A549 (cell line): ENCODE measurements at regions not wholly inside any gene's neighbourhood (a gene's known extent, or its start where the extent isn't known, plus 50 kb on each side); places are given as distances from the start of the nearest gene placed in this dataset.

Experiments used
- ATAC-seq, 2 experiments: fragments of 200-7000 bp in 1 of 2; fragments of >200 bp in 1 of 2; cut with Nextera tagmentation in 1 of 2; cut with Tn5 transposase in 1 of 2; 3 replicates each; pipeline versions ENCODE4 v1.8.0 to v1.9.1; 2018 to 2020; ENCODE audit warnings: mild to moderate bottlenecking in 1 of 2, moderate library complexity in 1 of 2
- CTCF ChIA-PET: fragments of 300-600 bp; sonication (Branson Sonifier 250); formaldehyde crosslinking; extraction: SDS; loops from one replicate; lab custom pipeline; 2021; ENCODE audit warnings: antibody characterized with exemption, inconsistent platforms; lab: Yijun Ruan, JAX
- POLR2A ChIA-PET: fragments of 350-600 bp; formaldehyde crosslinking; extraction: SDS; loops from one replicate; lab custom pipeline; 2021; ENCODE audit warnings: antibody characterized with exemption, inconsistent platforms; lab: Yijun Ruan, JAX
- DNase-seq, 2 experiments: peaks; one replicate each; pipeline versions ENCODE4 v3.0.0 to v3.0.0-alpha.2; 2011 to 2016; ENCODE audit warnings: low read depth in 1 of 2, low spot score in 1 of 2
- FAIRE-seq: peaks from 2 replicates; lab custom pipeline; 2011; peaks lifted over from hg19 to GRCh38; lab: Jason Lieb, UNC
- H3K27ac ChIP-seq, 2 experiments: fragments of >200 bp; sonication (Bioruptor Twin); formaldehyde crosslinking; 3 replicates each; pipeline ENCODE4 v1.5.1; 2016 to 2017
- H3K4me1 ChIP-seq: fragments of >200 bp; sonication (Bioruptor Twin); formaldehyde crosslinking; 3 replicates; pipeline ENCODE4 v1.6.1; 2016
- H3K4me2 ChIP-seq: fragments of >200 bp; sonication (Bioruptor Twin); formaldehyde crosslinking; 3 replicates; pipeline ENCODE4 v1.6.1; 2016
- H3K4me3 ChIP-seq: fragments of >200 bp; sonication (Bioruptor Twin); formaldehyde crosslinking; 3 replicates; pipeline ENCODE4 v1.5.1; 2016
- H3K9me3 ChIP-seq: fragments of >200 bp; sonication (Bioruptor Twin); formaldehyde crosslinking; 3 replicates; pipeline ENCODE4 v1.6.1; 2016
- BHLHE40 ChIP-seq: IDR thresholded peaks from 2 replicates; pipeline ENCODE4 v1.6.1; 2012; ENCODE audit warnings: low read depth, low read length, inconsistent platforms
- CEBPB ChIP-seq, 2 experiments: fragments of >200 bp in 1 of 2; sonication (Bioruptor Twin) in 1 of 2; formaldehyde crosslinking in 1 of 2; IDR thresholded peaks; 2 replicates each; pipeline ENCODE4 v1.6.1; 2012 to 2016
- CHD2 ChIP-seq: fragments of 150-350 bp; IDR thresholded peaks from 2 replicates; pipeline ENCODE4 v1.6.1; 2014; ENCODE audit warnings: low read length; ENCODE audit not compliant: partially characterized antibody
- CHD4 ChIP-seq: fragments of 200-600 bp; sonication (generic); IDR thresholded peaks from 2 replicates; pipeline ENCODE4 v1.6.1; 2016; ENCODE audit warnings: antibody characterized with exemption, mild to moderate bottlenecking, borderline replicate concordance
- EHF ChIP-seq: fragments of 250-450 bp; sonication (Bioruptor Pico); IDR thresholded peaks from 2 replicates; pipeline ENCODE4 v1.5.0; 2020; ENCODE audit warnings: mild to moderate bottlenecking
- ESRRA ChIP-seq: fragments of 150-350 bp; IDR thresholded peaks from 2 replicates; pipeline ENCODE4 v1.6.1; 2014; ENCODE audit warnings: mild to moderate bottlenecking, low read length, borderline replicate concordance
- FOSB ChIP-seq: fragments of 250-450 bp; sonication (Bioruptor Pico); IDR thresholded peaks from 2 replicates; pipeline ENCODE4 v1.5.0; 2020; ENCODE audit warnings: mild to moderate bottlenecking, moderate library complexity
- FOSL2 ChIP-seq, 2 experiments: fragments of 450-650 bp in 1 of 2; fragments of >200 bp in 1 of 2; sonication (Bioruptor Twin) in 1 of 2; formaldehyde crosslinking; IDR thresholded peaks; 2 replicates each; pipeline versions ENCODE4 v1.5.0 to v1.6.1; 2016 to 2020; ENCODE audit warnings: mild to moderate bottlenecking in 1 of 2, moderate library complexity in 1 of 2
- GATA3 ChIP-seq: IDR thresholded peaks from 2 replicates; pipeline ENCODE4 v1.6.1; 2012; ENCODE audit warnings: borderline replicate concordance
- HDAC2 ChIP-seq: fragments of 200-600 bp; sonication (generic); IDR thresholded peaks from 2 replicates; pipeline ENCODE4 v1.6.1; 2016
- HEYL ChIP-seq: fragments of 250-450 bp; sonication (Bioruptor Pico); IDR thresholded peaks from 2 replicates; pipeline ENCODE4 v1.8.0; 2021; ENCODE audit warnings: mild to moderate bottlenecking, moderate library complexity
- HOXB5 ChIP-seq: fragments of 250-450 bp; sonication (Bioruptor Pico); IDR thresholded peaks from 2 replicates; pipeline ENCODE4 v1.5.0; 2020; ENCODE audit warnings: mild to moderate bottlenecking, moderate library complexity
- JUNB ChIP-seq: fragments of >200 bp; sonication (Bioruptor Twin); formaldehyde crosslinking; IDR thresholded peaks from 2 replicates; pipeline ENCODE4 v1.6.1; 2016
- KDM5A ChIP-seq: fragments of 200-600 bp; sonication (generic); IDR thresholded peaks from 2 replicates; pipeline ENCODE4 v1.6.1; 2016; ENCODE audit warnings: antibody characterized with exemption, mild to moderate bottlenecking
- MYC ChIP-seq: IDR thresholded peaks from 2 replicates; pipeline ENCODE4 v1.6.1; 2012; ENCODE audit warnings: mild to moderate bottlenecking, inconsistent platforms, low read length, improper control_type of control experiment, borderline replicate concordance
- NPAS2 ChIP-seq: fragments of 250-450 bp; sonication (Bioruptor Pico); IDR thresholded peaks from 2 replicates; pipeline ENCODE4 v1.8.0; 2022; ENCODE audit warnings: mild to moderate bottlenecking, moderate library complexity, borderline replicate concordance
- NR3C1 ChIP-seq: fragments of >200 bp; sonication (Bioruptor Twin); formaldehyde crosslinking; IDR thresholded peaks from 3 replicates; pipeline ENCODE4 v1.6.1; 2017
- PHF8 ChIP-seq: fragments of 200-600 bp; sonication (generic); IDR thresholded peaks from 2 replicates; pipeline ENCODE4 v1.6.1; 2016; ENCODE audit warnings: low read depth, mild to moderate bottlenecking, antibody characterized with exemption, moderate library complexity, borderline replicate concordance
- POLR2A ChIP-seq: IDR thresholded peaks from 2 replicates; pipeline ENCODE4 v1.6.1; 2012; ENCODE audit warnings: mild to moderate bottlenecking, low read length
- POLR2AphosphoS2 ChIP-seq: conservative IDR thresholded peaks from 2 replicates; pipeline ENCODE4 v1.6.1; 2012; ENCODE audit warnings: low read length, improper control_type of control experiment, inconsistent platforms
- RAD21 ChIP-seq, 2 experiments: fragments of >200 bp in 1 of 2; sonication (Bioruptor Twin) in 1 of 2; formaldehyde crosslinking in 1 of 2; IDR thresholded peaks in 1 of 2; conservative IDR thresholded peaks in 1 of 2; 2 replicates in 1 of 2; 3 replicates in 1 of 2; pipeline ENCODE4 v1.6.1; 2012 to 2018; ENCODE audit warnings: inconsistent platforms in 1 of 2
- RARB ChIP-seq: fragments of 250-450 bp; sonication (Bioruptor Pico); IDR thresholded peaks from 2 replicates; pipeline ENCODE4 v1.8.0; 2021; ENCODE audit warnings: mild to moderate bottlenecking, moderate library complexity
- RFX5 ChIP-seq: fragments of 450-650 bp; IDR thresholded peaks from 2 replicates; pipeline ENCODE4 v1.7.1; 2014; ENCODE audit warnings: antibody characterized with exemption, mild to moderate bottlenecking, moderate library complexity
- RNF2 ChIP-seq: fragments of 200-600 bp; sonication (generic); IDR thresholded peaks from 2 replicates; pipeline ENCODE4 v1.6.1; 2016; ENCODE audit warnings: low read depth, mild to moderate bottlenecking, antibody characterized with exemption, moderate library complexity, borderline replicate concordance
- TP53 ChIP-seq: fragments of 250-450 bp; sonication (Bioruptor Pico); IDR thresholded peaks from 2 replicates; pipeline ENCODE4 v1.5.0; 2021; ENCODE audit warnings: mild to moderate bottlenecking, moderate library complexity
- ZC3H11A ChIP-seq: fragments of 450-650 bp; IDR thresholded peaks from 2 replicates; pipeline ENCODE4 v1.6.1; 2014; ENCODE audit warnings: antibody characterized with exemption, mild to moderate bottlenecking
- ZSCAN20 ChIP-seq: fragments of 250-450 bp; sonication (Bioruptor Pico); IDR thresholded peaks from 2 replicates; pipeline ENCODE4 v1.8.0; 2022; ENCODE audit warnings: mild to moderate bottlenecking, moderate library complexity
- WGBS: methylation state at CpG from one replicate; pipeline ENCODE4 v1.1.6; 2017; ENCODE audit errors: missing lambda C conversion rate; 5-methylcytosine and 5-hydroxymethylcytosine counted together
- TF ChIP-seq, protein P1 (sequence below): fragments of 250-450 bp; sonication (Bioruptor Pico); IDR thresholded peaks from 2 replicates; pipeline ENCODE4 v1.5.0; 2020; ENCODE audit warnings: low read depth, mild to moderate bottlenecking, moderate library complexity
- TF ChIP-seq, protein P2 (sequence below): fragments of >200 bp; sonication (Bioruptor Twin); formaldehyde crosslinking; IDR thresholded peaks from 3 replicates; pipeline ENCODE4 v1.5.1; 2016
- TF ChIP-seq, protein P3 (sequence below): fragments of 450-650 bp; IDR thresholded peaks from 2 replicates; pipeline ENCODE4 v1.6.1; 2014; ENCODE audit warnings: antibody characterized with exemption

DNA sequence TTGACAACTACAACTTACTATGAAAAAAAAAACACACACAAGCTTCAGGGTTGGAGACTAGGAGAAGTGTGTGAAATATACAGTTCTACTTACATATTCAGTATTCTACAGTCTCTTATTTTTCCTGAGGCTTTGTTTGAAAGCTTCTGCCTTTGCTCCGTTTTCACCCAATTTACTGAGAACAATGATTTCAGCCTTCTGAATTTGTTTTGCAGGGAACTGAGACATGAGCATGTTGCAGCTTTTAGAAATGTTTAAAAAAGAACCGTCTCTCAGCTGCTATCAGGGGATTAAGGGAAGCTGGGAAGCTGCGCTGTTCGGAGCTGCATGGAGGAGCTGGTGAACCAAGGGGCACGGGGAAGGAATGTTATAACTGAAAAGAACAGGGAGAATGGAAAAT lies 85.7 kb downstream of the QDPR start:
- DNase-seq (no peak), FAIRE-seq (no peak), ATAC-seq (no peak)
- no peak for TF ChIP-seq CHD4
- TF ChIP-seq ESRRA, result no peak
- TF ChIP-seq ZSCAN20 (CRISPR knock-in tag), result no peak
- no peak for TF ChIP-seq ZC3H11A
- TF ChIP-seq POLR2AphosphoS2, result no peak
- no peak for TF ChIP-seq HDAC2
- TF ChIP-seq NPAS2, result no peak
- TF ChIP-seq, protein P1, sequence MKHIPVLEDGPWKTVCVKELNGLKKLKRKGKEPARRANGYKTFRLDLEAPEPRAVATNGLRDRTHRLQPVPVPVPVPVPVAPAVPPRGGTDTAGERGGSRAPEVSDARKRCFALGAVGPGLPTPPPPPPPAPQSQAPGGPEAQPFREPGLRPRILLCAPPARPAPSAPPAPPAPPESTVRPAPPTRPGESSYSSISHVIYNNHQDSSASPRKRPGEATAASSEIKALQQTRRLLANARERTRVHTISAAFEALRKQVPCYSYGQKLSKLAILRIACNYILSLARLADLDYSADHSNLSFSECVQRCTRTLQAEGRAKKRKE (CRISPR knock-in tag), result no peak
- no peak for TF ChIP-seq PHF8
- TF ChIP-seq MYC, result no peak
- TF ChIP-seq FOSL2 (IDR thresholded peaks at IDR 0.05), result no peak
- TF ChIP-seq FOSL2 (CRISPR knock-in tag; IDR thresholded peaks at IDR 0.05), result no peak
- Histone ChIP-seq H3K27ac (no peak overlapping the region), H3K4me2 (no peak overlapping the region), H3K4me1 (no peaks in the 10 kb centered on the region), H3K9me3 (no peaks in the 10 kb centered on the region), H3K4me3 (no peak overlapping the region)
- CTCF ChIA-PET, result interaction anchor here (1.5 kb wide), 1 partner anchor 22 kb away, joined by 3 read pairs; no protein-coding TSS in a partner anchor
- WGBS, result 11% methylated on average over 5 of the region's 5 CpGs
- POLR2A ChIA-PET, result no interaction called here

DNA sequence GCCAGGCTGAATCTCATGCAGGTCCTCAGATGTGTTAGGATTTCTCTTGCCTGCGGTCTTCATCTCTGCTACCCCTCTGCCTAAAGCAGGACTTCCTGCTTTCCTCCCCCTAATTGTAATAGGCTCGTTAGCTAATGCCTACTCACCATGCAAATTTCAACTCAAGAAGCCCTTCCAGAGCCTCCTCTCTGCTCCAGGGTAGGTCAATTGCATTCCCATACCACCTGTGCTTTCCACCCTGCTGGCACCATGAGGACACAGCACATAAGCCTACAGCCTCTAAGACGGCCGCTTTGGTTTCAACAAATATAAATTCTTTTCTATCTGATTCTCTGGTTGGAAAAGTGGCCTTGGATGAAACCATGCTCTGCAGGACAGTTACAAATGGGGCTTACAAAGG lies 93.9 kb downstream of the QDPR start:
- ATAC-seq (no peak), FAIRE-seq (no peak), DNase-seq (no peak)
- POLR2A ChIA-PET, result no interaction called here
- H3K27ac ChIP-seq, result no peak overlapping the region
- H3K9me3 ChIP-seq, result no peaks in the 10 kb centered on the region
- H3K4me3 ChIP-seq, result no peak overlapping the region
- H3K4me2 ChIP-seq, result no peak overlapping the region
- CTCF ChIA-PET, result no interaction called here
- H3K4me1 ChIP-seq, result no peaks in the 10 kb centered on the region
- TF ChIP-seq RFX5 (no peak), MYC (no peak), CHD4 (no peak), GATA3 (no peak), TP53 (CRISPR knock-in tag) (no peak), CEBPB (IDR thresholded peaks at IDR 0.05) (no peak), RARB (no peak), RNF2 (no peak), FOSB (CRISPR knock-in tag) (no peak), EHF (CRISPR knock-in tag) (no peak), HOXB5 (no peak), POLR2A (no peak), NR3C1 (no peak), JUNB (no peak), BHLHE40 (no peak), KDM5A (no peak), NPAS2 (no peak), RAD21 (conservative IDR thresholded peaks at IDR 0.05 in 1 of 2, IDR thresholded peaks at IDR 0.05 in 1 of 2) (no peak)
- TF ChIP-seq, all 56 proteins: peak for 0
- WGBS, result 16% methylated on average over 4 of the region's 4 CpGs

DNA sequence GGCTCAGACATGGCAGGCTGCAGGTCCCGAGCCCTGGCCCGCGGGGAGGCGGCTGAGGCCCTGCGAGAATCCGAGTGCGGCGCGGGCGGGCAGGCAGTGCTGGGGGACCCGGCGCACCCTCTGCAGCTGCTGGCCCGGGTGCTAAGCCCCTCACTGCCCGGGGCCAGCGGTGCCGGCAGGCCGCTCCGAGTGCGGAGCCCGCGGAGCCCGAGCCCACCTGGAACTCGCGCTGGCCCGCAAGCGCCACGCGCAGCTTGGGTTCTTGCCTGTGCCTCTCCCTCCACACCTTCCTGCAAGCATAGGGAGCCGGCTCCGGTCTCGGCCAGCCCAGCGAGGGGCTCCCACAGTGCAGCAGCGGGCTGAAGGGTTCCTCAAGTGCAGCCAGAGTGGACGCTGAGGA lies 97.5 kb downstream of the QDPR start:
- Histone ChIP-seq H3K27ac (no peak overlapping the region), H3K9me3 (no peaks in the 10 kb centered on the region), H3K4me3 (no peak overlapping the region), H3K4me2 (no peak overlapping the region), H3K4me1 (no peaks in the 10 kb centered on the region)
- ChIA-PET CTCF (no interaction called here), POLR2A (no interaction called here)
- WGBS, result 21% methylated on average over 6 of the region's 34 CpGs
- DNase-seq (no peak), ATAC-seq (no peak), FAIRE-seq (no peak)
- TF ChIP-seq CHD2 (no peak), POLR2A (no peak), MYC (no peak), RARB (no peak), GATA3 (no peak), RAD21 (conservative IDR thresholded peaks at IDR 0.05 in 1 of 2, IDR thresholded peaks at IDR 0.05 in 1 of 2) (no peak), FOSB (CRISPR knock-in tag) (no peak), FOSL2 (IDR thresholded peaks at IDR 0.05) (no peak), FOSL2 (CRISPR knock-in tag; IDR thresholded peaks at IDR 0.05) (no peak), TP53 (CRISPR knock-in tag) (no peak), HEYL (CRISPR knock-in tag) (no peak)
- TF ChIP-seq, protein P2, sequence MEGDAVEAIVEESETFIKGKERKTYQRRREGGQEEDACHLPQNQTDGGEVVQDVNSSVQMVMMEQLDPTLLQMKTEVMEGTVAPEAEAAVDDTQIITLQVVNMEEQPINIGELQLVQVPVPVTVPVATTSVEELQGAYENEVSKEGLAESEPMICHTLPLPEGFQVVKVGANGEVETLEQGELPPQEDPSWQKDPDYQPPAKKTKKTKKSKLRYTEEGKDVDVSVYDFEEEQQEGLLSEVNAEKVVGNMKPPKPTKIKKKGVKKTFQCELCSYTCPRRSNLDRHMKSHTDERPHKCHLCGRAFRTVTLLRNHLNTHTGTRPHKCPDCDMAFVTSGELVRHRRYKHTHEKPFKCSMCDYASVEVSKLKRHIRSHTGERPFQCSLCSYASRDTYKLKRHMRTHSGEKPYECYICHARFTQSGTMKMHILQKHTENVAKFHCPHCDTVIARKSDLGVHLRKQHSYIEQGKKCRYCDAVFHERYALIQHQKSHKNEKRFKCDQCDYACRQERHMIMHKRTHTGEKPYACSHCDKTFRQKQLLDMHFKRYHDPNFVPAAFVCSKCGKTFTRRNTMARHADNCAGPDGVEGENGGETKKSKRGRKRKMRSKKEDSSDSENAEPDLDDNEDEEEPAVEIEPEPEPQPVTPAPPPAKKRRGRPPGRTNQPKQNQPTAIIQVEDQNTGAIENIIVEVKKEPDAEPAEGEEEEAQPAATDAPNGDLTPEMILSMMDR, result no peak
- TF ChIP-seq, protein P3, sequence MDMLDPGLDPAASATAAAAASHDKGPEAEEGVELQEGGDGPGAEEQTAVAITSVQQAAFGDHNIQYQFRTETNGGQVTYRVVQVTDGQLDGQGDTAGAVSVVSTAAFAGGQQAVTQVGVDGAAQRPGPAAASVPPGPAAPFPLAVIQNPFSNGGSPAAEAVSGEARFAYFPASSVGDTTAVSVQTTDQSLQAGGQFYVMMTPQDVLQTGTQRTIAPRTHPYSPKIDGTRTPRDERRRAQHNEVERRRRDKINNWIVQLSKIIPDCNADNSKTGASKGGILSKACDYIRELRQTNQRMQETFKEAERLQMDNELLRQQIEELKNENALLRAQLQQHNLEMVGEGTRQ, result no peak
